ENCODE measurements at regions not wholly inside any gene's neighbourhood (a gene's known extent, or its start where the extent isn't known, plus 50 kb on each side); places are given as distances from the start of the nearest gene placed in this dataset.

DNA sequence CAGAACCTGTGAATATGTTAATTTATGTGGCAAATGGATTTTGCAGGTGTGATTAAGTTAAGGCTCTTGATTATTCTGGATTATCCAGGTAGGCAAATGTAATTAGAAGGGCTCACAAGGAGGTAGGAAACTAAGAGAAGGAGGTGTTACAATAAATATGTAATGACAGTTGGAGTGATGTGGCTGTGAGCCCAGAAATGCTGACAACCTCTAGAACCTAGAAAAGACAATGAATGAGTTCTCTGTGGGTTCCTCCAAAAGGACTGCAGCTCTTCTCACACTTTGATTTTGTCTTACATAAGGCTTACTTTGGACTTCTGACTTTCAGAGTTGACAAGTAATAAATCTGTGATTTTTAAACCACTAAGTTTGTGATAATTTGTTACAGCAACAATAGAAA, 406.6 kb upstream of the EPHA7 start (continued):
- TF ChIP-seq HNF4G (IDR thresholded peaks at IDR 0.05) (no peak), TAF1 (conservative IDR thresholded peaks at IDR 0.05) (no peak), HNF4A (conservative IDR thresholded peaks at IDR 0.05) (no peak)
- TF ChIP-seq, protein P1, sequence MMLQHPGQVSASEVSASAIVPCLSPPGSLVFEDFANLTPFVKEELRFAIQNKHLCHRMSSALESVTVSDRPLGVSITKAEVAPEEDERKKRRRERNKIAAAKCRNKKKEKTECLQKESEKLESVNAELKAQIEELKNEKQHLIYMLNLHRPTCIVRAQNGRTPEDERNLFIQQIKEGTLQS (IDR thresholded peaks at IDR 0.05): no peak
- TF ChIP-seq, protein P2, sequence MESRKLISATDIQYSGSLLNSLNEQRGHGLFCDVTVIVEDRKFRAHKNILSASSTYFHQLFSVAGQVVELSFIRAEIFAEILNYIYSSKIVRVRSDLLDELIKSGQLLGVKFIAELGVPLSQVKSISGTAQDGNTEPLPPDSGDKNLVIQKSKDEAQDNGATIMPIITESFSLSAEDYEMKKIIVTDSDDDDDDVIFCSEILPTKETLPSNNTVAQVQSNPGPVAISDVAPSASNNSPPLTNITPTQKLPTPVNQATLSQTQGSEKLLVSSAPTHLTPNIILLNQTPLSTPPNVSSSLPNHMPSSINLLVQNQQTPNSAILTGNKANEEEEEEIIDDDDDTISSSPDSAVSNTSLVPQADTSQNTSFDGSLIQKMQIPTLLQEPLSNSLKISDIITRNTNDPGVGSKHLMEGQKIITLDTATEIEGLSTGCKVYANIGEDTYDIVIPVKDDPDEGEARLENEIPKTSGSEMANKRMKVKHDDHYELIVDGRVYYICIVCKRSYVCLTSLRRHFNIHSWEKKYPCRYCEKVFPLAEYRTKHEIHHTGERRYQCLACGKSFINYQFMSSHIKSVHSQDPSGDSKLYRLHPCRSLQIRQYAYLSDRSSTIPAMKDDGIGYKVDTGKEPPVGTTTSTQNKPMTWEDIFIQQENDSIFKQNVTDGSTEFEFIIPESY (IDR thresholded peaks at IDR 0.05): no peak

DNA sequence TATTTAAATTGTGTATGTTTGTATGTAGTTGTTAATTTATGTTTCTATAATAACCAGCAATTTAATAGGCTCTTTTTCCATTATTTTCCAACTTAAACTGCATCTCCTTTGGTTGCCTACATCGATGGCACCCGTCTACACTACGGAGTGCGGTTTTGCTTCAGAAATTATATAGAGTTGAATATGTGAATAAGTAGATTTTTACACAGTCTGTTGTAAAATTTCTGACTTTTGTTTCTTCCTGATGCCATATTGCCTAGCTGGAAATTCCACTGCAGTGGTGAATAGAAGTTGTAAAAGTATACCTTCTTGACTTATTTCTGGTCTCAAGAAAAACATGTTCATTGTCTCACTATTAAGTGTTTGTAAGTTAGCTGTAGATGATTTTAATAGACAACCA, 404.1 kb upstream of the EPHA7 start:
- TF ChIP-seq EGR1 (IDR thresholded peaks at IDR 0.05; ENCODE audit: low read depth in 2 of 2): no peak
- TF ChIP-seq, protein P3, sequence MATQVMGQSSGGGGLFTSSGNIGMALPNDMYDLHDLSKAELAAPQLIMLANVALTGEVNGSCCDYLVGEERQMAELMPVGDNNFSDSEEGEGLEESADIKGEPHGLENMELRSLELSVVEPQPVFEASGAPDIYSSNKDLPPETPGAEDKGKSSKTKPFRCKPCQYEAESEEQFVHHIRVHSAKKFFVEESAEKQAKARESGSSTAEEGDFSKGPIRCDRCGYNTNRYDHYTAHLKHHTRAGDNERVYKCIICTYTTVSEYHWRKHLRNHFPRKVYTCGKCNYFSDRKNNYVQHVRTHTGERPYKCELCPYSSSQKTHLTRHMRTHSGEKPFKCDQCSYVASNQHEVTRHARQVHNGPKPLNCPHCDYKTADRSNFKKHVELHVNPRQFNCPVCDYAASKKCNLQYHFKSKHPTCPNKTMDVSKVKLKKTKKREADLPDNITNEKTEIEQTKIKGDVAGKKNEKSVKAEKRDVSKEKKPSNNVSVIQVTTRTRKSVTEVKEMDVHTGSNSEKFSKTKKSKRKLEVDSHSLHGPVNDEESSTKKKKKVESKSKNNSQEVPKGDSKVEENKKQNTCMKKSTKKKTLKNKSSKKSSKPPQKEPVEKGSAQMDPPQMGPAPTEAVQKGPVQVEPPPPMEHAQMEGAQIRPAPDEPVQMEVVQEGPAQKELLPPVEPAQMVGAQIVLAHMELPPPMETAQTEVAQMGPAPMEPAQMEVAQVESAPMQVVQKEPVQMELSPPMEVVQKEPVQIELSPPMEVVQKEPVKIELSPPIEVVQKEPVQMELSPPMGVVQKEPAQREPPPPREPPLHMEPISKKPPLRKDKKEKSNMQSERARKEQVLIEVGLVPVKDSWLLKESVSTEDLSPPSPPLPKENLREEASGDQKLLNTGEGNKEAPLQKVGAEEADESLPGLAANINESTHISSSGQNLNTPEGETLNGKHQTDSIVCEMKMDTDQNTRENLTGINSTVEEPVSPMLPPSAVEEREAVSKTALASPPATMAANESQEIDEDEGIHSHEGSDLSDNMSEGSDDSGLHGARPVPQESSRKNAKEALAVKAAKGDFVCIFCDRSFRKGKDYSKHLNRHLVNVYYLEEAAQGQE (IDR thresholded peaks at IDR 0.05): no peak
- TF ChIP-seq RXRA (IDR thresholded peaks at IDR 0.05): no peak
- no peak for TF ChIP-seq FOXA2 (IDR thresholded peaks at IDR 0.05)
- TF ChIP-seq, protein P4, sequence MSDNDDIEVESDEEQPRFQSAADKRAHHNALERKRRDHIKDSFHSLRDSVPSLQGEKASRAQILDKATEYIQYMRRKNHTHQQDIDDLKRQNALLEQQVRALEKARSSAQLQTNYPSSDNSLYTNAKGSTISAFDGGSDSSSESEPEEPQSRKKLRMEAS (IDR thresholded peaks at IDR 0.05): no peak
- TF ChIP-seq, protein P5, sequence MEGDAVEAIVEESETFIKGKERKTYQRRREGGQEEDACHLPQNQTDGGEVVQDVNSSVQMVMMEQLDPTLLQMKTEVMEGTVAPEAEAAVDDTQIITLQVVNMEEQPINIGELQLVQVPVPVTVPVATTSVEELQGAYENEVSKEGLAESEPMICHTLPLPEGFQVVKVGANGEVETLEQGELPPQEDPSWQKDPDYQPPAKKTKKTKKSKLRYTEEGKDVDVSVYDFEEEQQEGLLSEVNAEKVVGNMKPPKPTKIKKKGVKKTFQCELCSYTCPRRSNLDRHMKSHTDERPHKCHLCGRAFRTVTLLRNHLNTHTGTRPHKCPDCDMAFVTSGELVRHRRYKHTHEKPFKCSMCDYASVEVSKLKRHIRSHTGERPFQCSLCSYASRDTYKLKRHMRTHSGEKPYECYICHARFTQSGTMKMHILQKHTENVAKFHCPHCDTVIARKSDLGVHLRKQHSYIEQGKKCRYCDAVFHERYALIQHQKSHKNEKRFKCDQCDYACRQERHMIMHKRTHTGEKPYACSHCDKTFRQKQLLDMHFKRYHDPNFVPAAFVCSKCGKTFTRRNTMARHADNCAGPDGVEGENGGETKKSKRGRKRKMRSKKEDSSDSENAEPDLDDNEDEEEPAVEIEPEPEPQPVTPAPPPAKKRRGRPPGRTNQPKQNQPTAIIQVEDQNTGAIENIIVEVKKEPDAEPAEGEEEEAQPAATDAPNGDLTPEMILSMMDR (IDR thresholded peaks at IDR 0.05; ENCODE audit: low read depth, low read length, missing input control): no peak
- TF ChIP-seq SP1 (IDR thresholded peaks at IDR 0.05): no peak
- no peak for TF ChIP-seq NR2F2 (IDR thresholded peaks at IDR 0.05)
- TF ChIP-seq TAF1 (conservative IDR thresholded peaks at IDR 0.05): no peak
- TF ChIP-seq, protein P2 (IDR thresholded peaks at IDR 0.05): no peak
- no peak for TF ChIP-seq HNF4G (IDR thresholded peaks at IDR 0.05)
- TF ChIP-seq, protein P1 (IDR thresholded peaks at IDR 0.05): no peak
- no peak for TF ChIP-seq GABPA (IDR thresholded peaks at IDR 0.05 in 1 of 2, conservative IDR thresholded peaks at IDR 0.05 in 1 of 2)
- TF ChIP-seq JUND (IDR thresholded peaks at IDR 0.05): no peak
- no peak for TF ChIP-seq RAD21 (IDR thresholded peaks at IDR 0.05)
- H3K4me1 ChIP-seq (ENCODE audit: control insufficient read depth in 4 of 4, insufficient read depth in 4 of 4, low read length in 3 of 4): no peaks in the 10 kb centered on the region
- H3K9ac ChIP-seq (ENCODE audit: low read depth in 1 of 2, low read length in 2 of 2): no peak overlapping the region
- WGBS: 94% methylated on average over 4 of the region's 4 CpGs
- H3K4me3 ChIP-seq (ENCODE audit: low read depth in 1 of 3, low read length in 3 of 3): no peak overlapping the region
- H3K27ac ChIP-seq (ENCODE audit: low read depth in 1 of 2, low read length in 2 of 2): no peak overlapping the region
- no peak for DNase-seq (ENCODE audit: low spot score)
- H3K27me3 ChIP-seq (ENCODE audit: control insufficient read depth in 4 of 4, insufficient read depth in 4 of 4, low read length in 3 of 4): no peaks in the 10 kb centered on the region
- H3K36me3 ChIP-seq (ENCODE audit: control insufficient read depth in 4 of 4, insufficient read depth in 3 of 4, low read depth in 1 of 4, low read length in 3 of 4): no peaks in the 10 kb centered on the region
- no peaks in the 10 kb centered on the region for H3K9me3 ChIP-seq (ENCODE audit: control insufficient read depth in 4 of 4, low read length in 3 of 4)
